ENCODE measurements at regions not wholly inside any gene's neighbourhood (a gene's known extent, or its start where the extent isn't known, plus 50 kb on each side); places are given as distances from the start of the nearest gene placed in this dataset.

- DNase-seq, result no peak
Measured at GRCh38 chr9:89725271-89725670, 120.5 kb downstream of the GADD45G start.

DNA sequence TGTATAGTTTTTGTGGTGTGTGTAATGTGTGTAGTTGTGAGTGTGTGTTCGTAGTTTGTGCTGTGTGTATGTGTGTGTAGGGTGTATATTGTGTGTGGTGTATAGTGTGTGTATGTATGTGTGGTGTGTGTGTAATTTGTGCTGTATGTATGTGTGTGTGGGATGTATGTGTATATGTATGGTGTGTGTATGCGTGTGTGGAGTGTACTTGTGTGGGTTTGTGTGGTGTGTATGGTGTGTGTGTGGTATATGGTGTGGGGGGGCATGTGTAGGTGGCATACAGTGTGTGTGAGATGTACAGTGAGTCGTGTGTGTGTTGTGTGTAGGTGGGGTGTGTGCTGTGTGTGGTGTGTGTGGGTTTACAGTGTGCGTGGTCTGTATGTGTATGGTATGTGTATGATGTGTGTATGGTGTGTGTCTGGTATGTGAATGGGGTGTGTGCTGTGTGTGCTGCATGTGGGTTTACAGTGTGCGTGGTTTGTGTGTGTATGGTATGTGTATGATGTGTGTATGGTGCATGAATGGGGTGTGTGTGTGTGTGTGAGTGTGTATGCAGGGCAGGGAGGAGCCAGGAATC is 125.2 kb downstream of the GADD45G start:
- no peak for DNase-seq

GRCh38 chr9:89730715-89731114 is 125.9 kb downstream of the GADD45G start:
- DNase-seq, result no peak

- peak in 1 of 2 experiments; percentile 51 for DNase-seq
Measured at GRCh38 chr9:89731262-89732182, 126.7 kb downstream of the GADD45G start.

- DNase-seq, result no peak
Measured at GRCh38 chr9:89732295-89732938, 127.6 kb downstream of the GADD45G start.

DNA sequence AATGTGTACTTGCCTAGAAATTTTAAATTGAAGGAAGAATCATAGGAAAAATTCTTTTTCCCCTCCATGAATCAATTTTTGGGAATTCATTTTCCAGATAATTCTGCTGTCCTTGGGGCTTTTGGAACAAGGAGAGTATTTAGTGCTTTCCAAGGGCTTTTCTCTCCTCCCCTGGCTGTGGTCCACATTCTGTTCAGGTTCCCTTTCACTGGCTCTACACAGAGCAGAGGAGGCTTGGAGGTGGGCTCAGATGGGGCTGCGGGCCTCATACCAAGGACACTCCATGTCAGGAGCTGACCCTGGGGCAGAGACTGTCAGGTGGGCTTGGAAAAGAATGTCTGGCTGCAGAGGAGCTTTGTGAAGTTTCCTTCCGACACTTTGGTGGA is 128.1 kb downstream of the GADD45G start:
- DNase-seq, result no peak

GRCh38 chr9:89734600-89735041 is 129.8 kb downstream of the GADD45G start:
- no peak for DNase-seq

DNA sequence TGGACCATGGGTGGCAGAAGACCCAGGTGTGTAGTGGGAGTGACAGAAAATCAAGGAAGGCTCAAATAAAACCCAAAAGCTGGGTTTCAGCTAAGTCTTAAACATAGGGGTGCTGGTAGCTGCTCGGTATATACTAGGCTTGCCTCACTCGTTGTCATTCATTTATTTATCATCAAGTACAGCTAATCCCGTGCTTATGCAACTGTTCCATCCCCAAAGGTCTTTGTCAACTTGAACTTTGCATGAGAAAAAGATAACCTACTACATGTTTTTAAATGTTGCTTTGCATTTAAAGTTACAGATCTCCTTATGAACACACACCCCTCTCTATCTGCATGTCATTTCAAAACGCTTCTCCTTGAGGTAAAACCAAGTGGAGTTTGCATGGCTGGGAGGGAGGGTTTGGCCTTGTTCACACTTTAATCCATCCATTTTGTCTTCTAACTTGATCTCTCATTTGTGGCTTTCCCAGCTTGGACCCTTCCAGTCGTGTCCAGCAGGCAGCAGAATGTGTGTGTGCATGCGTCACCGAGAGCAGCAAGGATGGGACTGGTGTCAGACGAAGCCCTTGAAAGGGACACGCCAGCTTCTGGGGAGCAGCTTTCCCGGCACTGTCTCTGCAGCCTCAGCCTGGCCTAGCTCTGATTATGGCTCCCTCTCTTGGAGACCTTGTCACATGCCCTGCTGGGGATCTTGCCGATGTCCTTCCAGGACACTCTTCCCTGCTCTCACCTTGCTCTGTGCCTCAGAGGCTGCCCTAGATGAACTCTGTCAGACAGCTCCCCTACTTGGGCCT is 133.5 kb downstream of the GADD45G start:
- no peak for DNase-seq

DNA sequence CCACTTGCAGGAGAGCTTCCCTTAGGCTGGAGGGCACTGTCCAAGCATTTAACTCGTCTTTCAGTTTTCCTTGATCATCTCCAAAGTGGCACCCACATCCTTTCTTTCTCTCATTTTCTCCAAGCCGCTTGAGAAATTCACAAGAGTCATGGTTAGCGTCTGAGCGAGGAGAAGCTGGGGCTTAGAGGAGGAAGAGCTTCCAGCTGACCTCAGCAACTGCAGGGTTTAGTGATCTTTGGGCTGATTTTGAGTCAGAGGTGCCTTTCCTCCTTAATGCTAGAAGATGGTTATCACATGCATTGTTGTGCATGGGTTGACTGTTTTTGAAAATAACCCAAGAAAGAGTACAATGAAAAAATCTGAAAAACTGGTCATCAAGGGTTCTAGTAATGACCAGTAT is 134.7 kb downstream of the GADD45G start:
- DNase-seq, result no peak

DNA sequence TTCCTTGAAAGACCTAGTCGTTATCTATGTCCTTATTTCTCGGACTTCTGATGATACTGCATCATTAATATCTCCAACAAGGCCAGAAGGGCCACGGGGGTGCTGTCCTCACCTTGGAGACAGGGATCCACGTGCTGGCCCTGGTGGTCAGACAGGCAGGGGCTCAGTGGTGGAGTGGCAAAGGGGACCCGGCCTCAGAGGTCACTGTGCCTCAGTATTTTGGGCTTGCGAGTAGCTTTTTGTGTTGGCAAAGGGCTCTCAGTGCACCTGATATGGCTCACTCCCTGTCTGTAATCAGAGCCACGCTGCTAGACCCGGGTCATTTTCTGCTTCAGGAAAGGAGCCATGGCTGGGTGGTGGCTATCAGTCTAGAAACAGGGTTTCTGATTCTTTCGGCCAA is 135.1 kb downstream of the GADD45G start:
- no peak for DNase-seq

DNA sequence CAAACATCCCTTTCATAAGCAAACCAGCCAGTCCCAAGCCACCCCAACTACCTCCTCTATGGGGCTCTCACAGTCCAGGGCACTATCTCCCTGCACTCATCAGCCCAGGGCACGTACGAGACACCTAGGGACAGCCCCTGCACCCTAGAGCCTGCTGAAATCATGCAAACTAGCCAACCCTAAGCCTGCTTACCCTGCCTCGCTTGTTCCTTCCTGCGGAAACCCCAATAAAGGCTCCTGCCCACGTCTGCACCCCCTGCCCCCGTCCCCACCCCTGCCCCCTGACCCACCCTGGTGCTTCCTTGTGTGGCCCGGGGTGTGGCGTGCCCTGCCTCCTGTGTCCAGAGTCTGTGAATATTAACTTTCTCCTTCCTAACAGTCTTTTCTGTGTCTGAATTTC is 135.9 kb downstream of the GADD45G start:
- no peak for DNase-seq

GRCh38 chr9:89742660-89743059 is 137.8 kb downstream of the GADD45G start:
- no peak for DNase-seq

DNA sequence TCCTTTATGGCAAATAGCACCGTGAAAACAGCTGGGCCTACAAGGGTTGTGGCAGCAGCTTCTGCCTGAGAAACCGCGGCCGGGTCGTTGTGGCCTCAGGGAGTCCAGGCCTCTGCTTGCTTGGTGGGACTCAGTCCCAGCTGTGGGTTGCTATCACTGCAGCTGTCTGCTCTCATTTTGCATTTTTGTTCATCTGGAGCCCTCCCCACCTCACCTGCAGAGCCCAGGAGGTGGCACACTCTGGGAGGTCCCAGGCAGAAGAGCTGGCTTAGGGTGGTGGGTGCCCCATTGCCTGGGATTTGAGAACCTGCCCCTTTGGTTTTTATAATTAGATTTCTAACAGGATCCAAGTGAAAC is 138.4 kb downstream of the GADD45G start:
- no peak for DNase-seq

- no peak for DNase-seq
Measured at GRCh38 chr9:89743573-89744254, 138.9 kb downstream of the GADD45G start.

DNA sequence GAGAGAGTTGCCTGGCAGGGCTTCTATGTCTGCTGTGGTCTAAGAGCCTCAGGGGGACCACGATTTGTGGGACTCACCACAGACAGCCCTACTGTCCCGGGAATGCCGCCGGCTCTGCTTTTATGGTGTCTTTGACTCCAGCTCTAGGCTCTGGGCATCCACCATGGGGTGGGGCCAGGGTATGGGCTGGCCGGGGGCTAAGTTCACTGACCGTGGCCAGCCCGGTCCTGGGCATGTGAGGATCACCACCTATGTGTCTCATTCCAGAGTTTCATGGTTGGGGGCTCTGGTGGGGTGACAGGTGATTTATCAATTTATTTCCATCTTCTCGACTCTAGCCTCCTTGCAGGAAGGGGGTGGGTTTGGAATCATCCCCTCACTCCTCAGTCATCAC is 139.4 kb downstream of the GADD45G start:
- DNase-seq, result no peak

GRCh38 chr9:89744730-89745129 is 139.9 kb downstream of the GADD45G start:
- no peak for DNase-seq

DNA sequence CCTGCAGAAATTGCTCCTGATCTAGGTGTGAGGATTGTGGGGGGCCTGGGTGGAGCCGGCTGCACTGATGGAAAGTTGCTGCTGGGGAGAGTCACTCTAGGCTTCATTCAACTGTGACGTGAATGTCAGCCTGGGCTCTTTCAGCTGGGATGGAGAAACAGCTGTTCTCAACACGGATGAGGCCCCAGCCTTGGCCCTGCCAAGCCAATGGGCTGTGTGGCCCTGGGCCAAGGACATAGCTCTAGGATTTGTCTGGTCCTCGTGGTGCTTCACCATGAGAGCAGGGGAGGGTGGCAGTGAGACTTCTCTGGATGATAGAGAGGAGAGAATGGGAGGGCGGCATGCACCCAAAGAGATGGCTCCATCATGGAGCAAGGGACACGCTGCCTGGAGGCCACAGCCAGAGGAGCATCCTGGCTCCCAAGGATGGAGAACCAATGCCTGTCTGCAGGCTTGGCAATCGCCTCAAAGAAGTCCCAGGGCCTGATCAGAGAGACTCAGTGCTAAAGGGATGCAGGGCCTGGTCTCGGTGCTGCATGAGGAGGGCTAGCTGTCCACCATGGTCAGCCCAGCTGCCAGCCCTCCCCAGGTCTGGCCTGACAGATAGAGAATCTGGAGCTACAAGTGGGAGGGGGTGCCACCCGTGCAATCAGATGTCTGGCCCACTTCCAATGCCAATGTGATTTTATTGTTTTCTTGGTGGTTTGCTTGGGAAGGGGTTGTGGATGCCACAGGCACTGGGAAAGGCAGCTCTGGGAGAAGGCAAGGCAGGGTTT is 141.0 kb downstream of the GADD45G start:
- DNase-seq, result peak in 1 of 2 experiments; percentile 43

- DNase-seq, result peak; percentile 82 to 92
Measured at GRCh38 chr9:89746385-89747116, 141.7 kb downstream of the GADD45G start.

GRCh38 chr9:89747596-89747995 is 142.8 kb downstream of the GADD45G start:
- no peak for DNase-seq

DNA sequence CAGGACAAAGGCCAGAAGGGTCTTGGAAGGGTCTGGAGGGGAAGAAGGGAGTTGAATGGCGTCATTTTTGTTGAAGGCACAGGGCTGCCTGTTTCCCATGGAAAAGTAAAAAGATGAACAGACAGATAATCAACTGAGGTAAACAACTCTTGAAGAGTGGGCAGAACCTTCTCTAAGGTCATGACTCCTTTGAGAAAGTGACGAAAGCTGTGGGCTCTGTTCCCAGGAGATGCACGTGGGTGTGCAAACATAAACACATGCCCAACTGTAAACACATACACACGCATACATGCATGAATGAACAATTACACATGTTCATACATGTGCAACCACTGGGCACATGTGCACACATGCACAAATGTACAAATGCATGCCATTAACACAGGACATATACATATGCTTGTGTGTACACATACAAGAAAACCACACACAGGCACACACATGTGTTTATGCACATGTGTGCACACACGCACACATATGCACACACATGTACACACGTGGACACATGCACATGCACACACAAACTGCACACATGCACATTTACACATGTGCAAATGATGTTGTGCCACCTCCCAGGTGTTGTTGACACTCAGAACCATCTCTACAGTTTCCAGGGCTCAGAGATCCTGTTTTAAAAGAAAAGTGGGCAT is 143.3 kb downstream of the GADD45G start:
- DNase-seq, result no peak

All from NCI-H524 (cell line).